ENCODE measurements at regions not wholly inside any gene's neighbourhood (a gene's known extent, or its start where the extent isn't known, plus 50 kb on each side); places are given as distances from the start of the nearest gene placed in this dataset.

GRCh38 chr3:117801912-117802239 is 1092.3 kb downstream of the TUSC7 start:
- TF ChIP-seq ZNF217 (CRISPR knock-in tag; IDR thresholded peaks at IDR 0.05) (no peak), PHB2 (IDR thresholded peaks at IDR 0.05; ENCODE audit: low read depth) (no peak), NR2C1 (IDR thresholded peaks at IDR 0.05) (no peak), NR2C1 (tag; IDR thresholded peaks at IDR 0.05) (no peak), TCF7 (IDR thresholded peaks at IDR 0.05; ENCODE audit: borderline replicate concordance) (no peak), EZH2 (IDR thresholded peaks at IDR 0.05; ENCODE audit: borderline replicate concordance, low read depth, low read length) (no peak), ZBTB9 (CRISPR knock-in tag; IDR thresholded peaks at IDR 0.05) (no peak), SP1 (CRISPR knock-in tag; IDR thresholded peaks at IDR 0.05) (no peak), ZNF384 (IDR thresholded peaks at IDR 0.05; ENCODE audit: low read depth, low read length) (no peak)
- TF ChIP-seq, protein P1, sequence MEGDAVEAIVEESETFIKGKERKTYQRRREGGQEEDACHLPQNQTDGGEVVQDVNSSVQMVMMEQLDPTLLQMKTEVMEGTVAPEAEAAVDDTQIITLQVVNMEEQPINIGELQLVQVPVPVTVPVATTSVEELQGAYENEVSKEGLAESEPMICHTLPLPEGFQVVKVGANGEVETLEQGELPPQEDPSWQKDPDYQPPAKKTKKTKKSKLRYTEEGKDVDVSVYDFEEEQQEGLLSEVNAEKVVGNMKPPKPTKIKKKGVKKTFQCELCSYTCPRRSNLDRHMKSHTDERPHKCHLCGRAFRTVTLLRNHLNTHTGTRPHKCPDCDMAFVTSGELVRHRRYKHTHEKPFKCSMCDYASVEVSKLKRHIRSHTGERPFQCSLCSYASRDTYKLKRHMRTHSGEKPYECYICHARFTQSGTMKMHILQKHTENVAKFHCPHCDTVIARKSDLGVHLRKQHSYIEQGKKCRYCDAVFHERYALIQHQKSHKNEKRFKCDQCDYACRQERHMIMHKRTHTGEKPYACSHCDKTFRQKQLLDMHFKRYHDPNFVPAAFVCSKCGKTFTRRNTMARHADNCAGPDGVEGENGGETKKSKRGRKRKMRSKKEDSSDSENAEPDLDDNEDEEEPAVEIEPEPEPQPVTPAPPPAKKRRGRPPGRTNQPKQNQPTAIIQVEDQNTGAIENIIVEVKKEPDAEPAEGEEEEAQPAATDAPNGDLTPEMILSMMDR (IDR thresholded peaks at IDR 0.05 in 2 of 3, conservative IDR thresholded peaks at IDR 0.05 in 1 of 3; ENCODE audit: insufficient read depth in 2 of 3, low read depth in 1 of 3, low read length in 3 of 3): no peak
- TF ChIP-seq, protein P2, sequence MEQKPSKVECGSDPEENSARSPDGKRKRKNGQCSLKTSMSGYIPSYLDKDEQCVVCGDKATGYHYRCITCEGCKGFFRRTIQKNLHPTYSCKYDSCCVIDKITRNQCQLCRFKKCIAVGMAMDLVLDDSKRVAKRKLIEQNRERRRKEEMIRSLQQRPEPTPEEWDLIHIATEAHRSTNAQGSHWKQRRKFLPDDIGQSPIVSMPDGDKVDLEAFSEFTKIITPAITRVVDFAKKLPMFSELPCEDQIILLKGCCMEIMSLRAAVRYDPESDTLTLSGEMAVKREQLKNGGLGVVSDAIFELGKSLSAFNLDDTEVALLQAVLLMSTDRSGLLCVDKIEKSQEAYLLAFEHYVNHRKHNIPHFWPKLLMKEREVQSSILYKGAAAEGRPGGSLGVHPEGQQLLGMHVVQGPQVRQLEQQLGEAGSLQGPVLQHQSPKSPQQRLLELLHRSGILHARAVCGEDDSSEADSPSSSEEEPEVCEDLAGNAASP (IDR thresholded peaks at IDR 0.05): no peak

All from K562 (cell line).